Naive thymus-derived CD4-positive, alpha-beta T cell (primary cell): ENCODE measurements at regions not wholly inside any gene's neighbourhood (a gene's known extent, or its start where the extent isn't known, plus 50 kb on each side); places are given as distances from the start of the nearest gene placed in this dataset.
"Not testable (repeated sequence)": the region's sequence is repeated elsewhere in the genome, so short reads cannot be mapped to it uniquely, and the experiment has no call there.

Experiments
- ATAC-seq: fragments of 150-1000 bp; cut with Tn5 transposase; 2 replicates; pipeline ENCODE4 v1.10.0; 2021; ENCODE audit warnings: mild to moderate bottlenecking, moderate library complexity
- CTCF ChIA-PET: fragments of 350-600 bp; sonication (Branson Sonifier 250); formaldehyde crosslinking; loops from one replicate; lab custom pipeline; 2021; ENCODE audit warnings: antibody characterized with exemption; lab: Charles Lee
- POLR2A ChIA-PET: fragments of 350-600 bp; sonication (Branson Sonifier 250); formaldehyde crosslinking; loops from one replicate; lab custom pipeline; 2021; ENCODE audit warnings: antibody characterized with exemption, inconsistent platforms; lab: Charles Lee
- DNase-seq, 9 donors: peaks; one replicate each; pipeline versions ENCODE4 v3.0.0 to v3.0.0-alpha.2; 2020 to 2022; ENCODE audit warnings: mixed read lengths in 1 of 9
- H3K27ac ChIP-seq: one replicate; pipeline ENCODE4 v1.7.0; 2013; ENCODE audit warnings: mild to moderate bottlenecking, low read depth, low read length, moderate library complexity
- H3K27me3 ChIP-seq, 2 donors: one replicate each; pipeline ENCODE4 v1.7.0; 2013; ENCODE audit warnings: low read length in 2 of 2, mild to moderate bottlenecking in 2 of 2, moderate library complexity in 2 of 2; ENCODE audit not compliant: control insufficient read depth in 2 of 2, insufficient read depth in 2 of 2
- H3K36me3 ChIP-seq, 3 experiments: 1 replicate in 2 of 3; 2 replicates in 1 of 3; pipeline ENCODE4 v1.7.0; 2013; ENCODE audit warnings: low read length in 3 of 3, mild to moderate bottlenecking in 3 of 3, moderate library complexity in 1 of 3; ENCODE audit not compliant: insufficient read depth in 3 of 3, control insufficient read depth in 2 of 3
- H3K4me1 ChIP-seq, 2 donors: one replicate each; pipeline ENCODE4 v1.7.0; 2013; ENCODE audit warnings: low read length in 2 of 2, mild to moderate bottlenecking in 2 of 2, moderate library complexity in 1 of 2; ENCODE audit not compliant: control insufficient read depth in 2 of 2, insufficient read depth in 2 of 2
- H3K4me3 ChIP-seq: 2 replicates; pipeline ENCODE4 v1.7.0; 2013; ENCODE audit warnings: mild to moderate bottlenecking, low read length
- H3K9me3 ChIP-seq, 3 experiments: 1 replicate in 2 of 3; 2 replicates in 1 of 3; pipeline ENCODE4 v1.7.0; 2013; ENCODE audit warnings: low read length in 3 of 3; ENCODE audit not compliant: control insufficient read depth in 2 of 3
- H3K27ac Mint-ChIP-seq, 9 donors: one replicate each; pipeline ENCODE4 v1.8.0; 2020 to 2022; ENCODE audit warnings: mixed read lengths in 9 of 9, mild to moderate bottlenecking in 8 of 9, moderate library complexity in 5 of 9, inconsistent platforms in 2 of 9
- H3K27me3 Mint-ChIP-seq, 5 donors: one replicate each; pipeline ENCODE4 v1.8.0; 2021 to 2022; ENCODE audit warnings: mixed read lengths in 5 of 5, mild to moderate bottlenecking in 1 of 5
- H3K36me3 Mint-ChIP-seq, 5 donors: one replicate each; pipeline ENCODE4 v1.8.0; 2020 to 2022; ENCODE audit warnings: mixed read lengths in 5 of 5, mild to moderate bottlenecking in 3 of 5, inconsistent platforms in 1 of 5
- H3K4me1 Mint-ChIP-seq, 7 donors: one replicate each; pipeline ENCODE4 v1.8.0; 2020 to 2022; ENCODE audit warnings: mixed read lengths in 7 of 7, mild to moderate bottlenecking in 3 of 7, inconsistent platforms in 1 of 7
- H3K4me3 Mint-ChIP-seq, 10 donors: one replicate each; pipeline ENCODE4 v1.8.0; 2020 to 2022; ENCODE audit warnings: mild to moderate bottlenecking in 10 of 10, mixed read lengths in 10 of 10, moderate library complexity in 6 of 10, inconsistent platforms in 2 of 10
- H3K9me3 Mint-ChIP-seq, 11 donors: one replicate each; pipeline ENCODE4 v1.8.0; 2020 to 2022; ENCODE audit warnings: mixed read lengths in 11 of 11, mild to moderate bottlenecking in 4 of 11, inconsistent platforms in 1 of 11, moderate library complexity in 1 of 11
- intact Hi-C, 2 donors: fragments of 100-400 bp; cut with micrococcal nuclease; formaldehyde crosslinking; loops; one replicate each; pipeline ENCODE4 v1.15.1; 2023

DNA sequence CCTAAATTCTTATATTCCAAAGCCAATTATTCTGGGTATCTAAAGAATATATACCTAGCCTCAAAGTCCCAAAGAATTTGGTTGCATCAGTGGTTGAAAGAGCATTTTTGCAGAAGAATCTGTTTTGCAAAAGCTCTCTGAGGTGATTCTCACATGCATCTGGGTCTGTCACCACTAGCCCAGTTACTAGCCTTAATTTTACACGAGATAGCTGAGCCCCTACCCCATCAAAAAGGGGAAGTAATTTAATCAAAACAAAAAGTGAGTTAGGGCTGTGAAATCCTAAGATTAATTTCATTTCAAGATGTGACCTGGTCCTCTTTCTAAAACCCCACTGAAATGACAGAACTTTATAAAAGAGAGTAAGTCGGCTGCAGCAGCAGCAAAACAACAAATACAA lies 53.7 kb upstream of the ZSCAN2 start:
- CTCF ChIA-PET: interaction anchor here (0.9 kb wide), 1 partner anchor 24 kb away, joined by 3 read pairs; no protein-coding TSS in a partner anchor
- peaks cover 0 to 29% (median 17%) of the 10 kb centered on the region in 5 donors for H3K36me3 Mint-ChIP-seq
- H3K9me3 ChIP-seq, H3K4me3 Mint-ChIP-seq, intact Hi-C loops, POLR2A ChIA-PET, H3K36me3 ChIP-seq, H3K27me3 Mint-ChIP-seq, H3K9me3 Mint-ChIP-seq, H3K27ac Mint-ChIP-seq, H3K4me3 ChIP-seq, ATAC-seq, H3K27ac ChIP-seq, H3K4me1 ChIP-seq, DNase-seq, H3K27me3 ChIP-seq: not testable (repeated sequence)
- peaks cover 4 to 16% (median 10%) of the 10 kb centered on the region in 7 donors for H3K4me1 Mint-ChIP-seq

DNA sequence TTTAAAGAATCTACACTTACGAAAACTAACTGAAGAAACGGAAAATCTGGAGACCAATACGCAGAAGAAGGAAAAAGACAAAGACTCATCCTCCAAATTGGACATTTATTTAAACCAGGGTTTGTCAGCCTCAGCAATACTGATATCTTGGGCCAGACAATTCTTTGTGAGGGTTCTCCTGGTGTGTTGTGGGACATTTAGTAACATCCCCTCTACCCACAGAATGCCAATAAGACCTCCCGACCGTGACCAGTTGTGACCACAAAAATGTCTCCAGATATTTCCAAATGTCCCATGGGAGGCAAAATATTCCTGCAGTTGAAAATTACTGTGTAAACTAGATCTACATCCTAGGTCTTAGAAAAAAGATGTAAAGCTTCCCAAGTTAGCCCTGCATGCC lies 50.3 kb upstream of the ZSCAN2 start:
- DNase-seq, CTCF ChIA-PET, H3K27me3 ChIP-seq, H3K36me3 ChIP-seq, POLR2A ChIA-PET, H3K9me3 ChIP-seq, H3K4me3 ChIP-seq, H3K9me3 Mint-ChIP-seq, H3K4me3 Mint-ChIP-seq, H3K4me1 ChIP-seq, intact Hi-C loops, H3K27ac ChIP-seq, H3K27me3 Mint-ChIP-seq, H3K27ac Mint-ChIP-seq, ATAC-seq: not testable (repeated sequence)
- Mint-ChIP-seq H3K36me3 (peaks cover 0 to 39% (median 29%) of the 10 kb centered on the region in 5 donors), H3K4me1 (peaks cover 4 to 19% (median 11%) of the 10 kb centered on the region in 7 donors)
